Activated CD4-positive, alpha-beta T cell treated with anti-CD3 and anti-CD28 coated beads, Interleukin-10, Interleukin-2, amounts not matched to agents 100 ng/mL and 50 ng/mL, durations not matched to agents 16 hours and 8 hours (primary cell): ENCODE measurements at regions not wholly inside any gene's neighbourhood (a gene's known extent, or its start where the extent isn't known, plus 50 kb on each side); places are given as distances from the start of the nearest gene placed in this dataset.

Source experiments
- DNase-seq: peaks from one replicate; pipeline ENCODE4 v3.0.0-alpha.2; 2020

- peak; percentile 4 for DNase-seq
These were observed 379.7 kb downstream of the SPRY1 start for GRCh38 chr4:123776267-123776666.

- DNase-seq: no peak
These were observed 380.8 kb downstream of the SPRY1 start for GRCh38 chr4:123777373-123777772.

GRCh38 chr4:123783151-123783790 is 386.7 kb downstream of the SPRY1 start:
- DNase-seq: no peak

- DNase-seq: no peak
These were observed 387.3 kb downstream of the SPRY1 start for GRCh38 chr4:123783921-123784320.

GRCh38 chr4:123784626-123785025 is 388.0 kb downstream of the SPRY1 start:
- DNase-seq: no peak

GRCh38 chr4:123785538-123785937 is 388.9 kb downstream of the SPRY1 start:
- DNase-seq: no peak

GRCh38 chr4:123786163-123786915 is 389.7 kb downstream of the SPRY1 start:
- DNase-seq: no peak

- no peak for DNase-seq
These were observed 390.3 kb downstream of the SPRY1 start for GRCh38 chr4:123786920-123787319.

- no peak for DNase-seq
These were observed 391.0 kb downstream of the SPRY1 start for GRCh38 chr4:123787512-123788080.

- no peak for DNase-seq
These were observed 392.0 kb downstream of the SPRY1 start for GRCh38 chr4:123788577-123788976.

GRCh38 chr4:123790681-123791080 is 394.1 kb downstream of the SPRY1 start:
- no peak for DNase-seq

- DNase-seq: no peak
These were observed 405.6 kb downstream of the SPRY1 start for GRCh38 chr4:123802082-123802645.

GRCh38 chr4:123802933-123803332 is 406.3 kb downstream of the SPRY1 start:
- DNase-seq: no peak

GRCh38 chr4:123804196-123804721 is 407.7 kb downstream of the SPRY1 start:
- no peak for DNase-seq

- DNase-seq: no peak
These were observed 409.5 kb downstream of the SPRY1 start for GRCh38 chr4:123806056-123806455.

GRCh38 chr4:123807187-123807586 is 410.6 kb downstream of the SPRY1 start:
- no peak for DNase-seq

GRCh38 chr4:123807866-123808265 is 411.3 kb downstream of the SPRY1 start:
- DNase-seq: no peak

- DNase-seq: no peak
These were observed 413.3 kb downstream of the SPRY1 start for GRCh38 chr4:123809864-123810263.

- DNase-seq: no peak
These were observed 415.4 kb downstream of the SPRY1 start for GRCh38 chr4:123812066-123812390.

GRCh38 chr4:123813901-123814300 is 417.3 kb downstream of the SPRY1 start:
- no peak for DNase-seq

- no peak for DNase-seq
These were observed 419.9 kb downstream of the SPRY1 start for GRCh38 chr4:123816462-123816861.

GRCh38 chr4:123817025-123817688 is 420.6 kb downstream of the SPRY1 start:
- no peak for DNase-seq

GRCh38 chr4:123819362-123820035 is 422.9 kb downstream of the SPRY1 start:
- no peak for DNase-seq
